Naive thymus-derived CD4-positive, alpha-beta T cell (primary cell): ENCODE measurements at regions not wholly inside any gene's neighbourhood (a gene's known extent, or its start where the extent isn't known, plus 50 kb on each side); places are given as distances from the start of the nearest gene placed in this dataset.

Experiments used
- ATAC-seq: fragments of 150-1000 bp; cut with Tn5 transposase; 2 replicates; pipeline ENCODE4 v1.10.0; 2021; ENCODE audit warnings: mild to moderate bottlenecking, moderate library complexity
- CTCF ChIA-PET: fragments of 350-600 bp; sonication (Branson Sonifier 250); formaldehyde crosslinking; loops from one replicate; lab custom pipeline; 2021; ENCODE audit warnings: antibody characterized with exemption; lab: Charles Lee
- POLR2A ChIA-PET: fragments of 350-600 bp; sonication (Branson Sonifier 250); formaldehyde crosslinking; loops from one replicate; lab custom pipeline; 2021; ENCODE audit warnings: antibody characterized with exemption, inconsistent platforms; lab: Charles Lee
- DNase-seq, 9 donors: peaks; one replicate each; pipeline versions ENCODE4 v3.0.0 to v3.0.0-alpha.2; 2020 to 2022; ENCODE audit warnings: mixed read lengths in 1 of 9
- H3K27ac ChIP-seq: one replicate; pipeline ENCODE4 v1.7.0; 2013; ENCODE audit warnings: mild to moderate bottlenecking, low read depth, low read length, moderate library complexity
- H3K27me3 ChIP-seq, 2 donors: one replicate each; pipeline ENCODE4 v1.7.0; 2013; ENCODE audit warnings: low read length in 2 of 2, mild to moderate bottlenecking in 2 of 2, moderate library complexity in 2 of 2; ENCODE audit not compliant: control insufficient read depth in 2 of 2, insufficient read depth in 2 of 2
- H3K36me3 ChIP-seq, 3 experiments: 1 replicate in 2 of 3; 2 replicates in 1 of 3; pipeline ENCODE4 v1.7.0; 2013; ENCODE audit warnings: low read length in 3 of 3, mild to moderate bottlenecking in 3 of 3, moderate library complexity in 1 of 3; ENCODE audit not compliant: insufficient read depth in 3 of 3, control insufficient read depth in 2 of 3
- H3K4me1 ChIP-seq, 2 donors: one replicate each; pipeline ENCODE4 v1.7.0; 2013; ENCODE audit warnings: low read length in 2 of 2, mild to moderate bottlenecking in 2 of 2, moderate library complexity in 1 of 2; ENCODE audit not compliant: control insufficient read depth in 2 of 2, insufficient read depth in 2 of 2
- H3K4me3 ChIP-seq: 2 replicates; pipeline ENCODE4 v1.7.0; 2013; ENCODE audit warnings: mild to moderate bottlenecking, low read length
- H3K9me3 ChIP-seq, 3 experiments: 1 replicate in 2 of 3; 2 replicates in 1 of 3; pipeline ENCODE4 v1.7.0; 2013; ENCODE audit warnings: low read length in 3 of 3; ENCODE audit not compliant: control insufficient read depth in 2 of 3
- H3K27ac Mint-ChIP-seq, 9 donors: one replicate each; pipeline ENCODE4 v1.8.0; 2020 to 2022; ENCODE audit warnings: mixed read lengths in 9 of 9, mild to moderate bottlenecking in 8 of 9, moderate library complexity in 5 of 9, inconsistent platforms in 2 of 9
- H3K27me3 Mint-ChIP-seq, 5 donors: one replicate each; pipeline ENCODE4 v1.8.0; 2021 to 2022; ENCODE audit warnings: mixed read lengths in 5 of 5, mild to moderate bottlenecking in 1 of 5
- H3K36me3 Mint-ChIP-seq, 5 donors: one replicate each; pipeline ENCODE4 v1.8.0; 2020 to 2022; ENCODE audit warnings: mixed read lengths in 5 of 5, mild to moderate bottlenecking in 3 of 5, inconsistent platforms in 1 of 5
- H3K4me1 Mint-ChIP-seq, 7 donors: one replicate each; pipeline ENCODE4 v1.8.0; 2020 to 2022; ENCODE audit warnings: mixed read lengths in 7 of 7, mild to moderate bottlenecking in 3 of 7, inconsistent platforms in 1 of 7
- H3K4me3 Mint-ChIP-seq, 10 donors: one replicate each; pipeline ENCODE4 v1.8.0; 2020 to 2022; ENCODE audit warnings: mild to moderate bottlenecking in 10 of 10, mixed read lengths in 10 of 10, moderate library complexity in 6 of 10, inconsistent platforms in 2 of 10
- H3K9me3 Mint-ChIP-seq, 11 donors: one replicate each; pipeline ENCODE4 v1.8.0; 2020 to 2022; ENCODE audit warnings: mixed read lengths in 11 of 11, mild to moderate bottlenecking in 4 of 11, inconsistent platforms in 1 of 11, moderate library complexity in 1 of 11
- intact Hi-C, 2 donors: fragments of 100-400 bp; cut with micrococcal nuclease; formaldehyde crosslinking; loops; one replicate each; pipeline ENCODE4 v1.15.1; 2023

DNA sequence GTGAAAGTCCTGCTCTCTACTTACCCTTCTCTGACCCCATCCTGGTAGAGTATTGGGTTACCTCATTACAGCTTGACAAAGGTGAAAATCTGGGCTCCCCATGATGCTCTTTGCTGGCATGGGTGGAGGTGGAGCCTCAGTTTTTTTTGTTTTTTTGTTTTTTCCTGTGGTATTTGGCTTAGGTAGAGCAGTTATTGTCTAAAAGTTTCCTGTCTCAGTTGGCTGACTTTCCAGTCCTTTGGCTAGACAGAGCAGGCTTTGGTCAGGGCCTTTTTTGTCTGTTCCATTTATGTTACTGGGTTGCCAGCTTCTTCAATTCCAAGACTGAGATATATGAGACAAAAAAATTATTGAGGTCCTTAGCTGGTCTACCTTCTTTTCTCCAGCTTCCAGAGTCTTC lies 163.4 kb downstream of the GALC start:
- DNase-seq, result no peak
- Histone ChIP-seq H3K4me1 (no peaks in the 10 kb centered on the region), H3K27me3 (no peaks in the 10 kb centered on the region), H3K9me3 (no peaks in the 10 kb centered on the region), H3K36me3 (no peaks in the 10 kb centered on the region), H3K27ac (no peak overlapping the region), H3K4me3 (no peak overlapping the region)
- ATAC-seq, result no peak
- ChIA-PET CTCF (no interaction called here), POLR2A (no interaction called here)
- peaks cover 4 to 37% (median 26%) of the 10 kb centered on the region in 5 donors for H3K27me3 Mint-ChIP-seq
- no peak overlapping the region for H3K27ac Mint-ChIP-seq
- H3K36me3 Mint-ChIP-seq, result no peaks in the 10 kb centered on the region
- intact Hi-C loops, result no loop called here
- H3K9me3 Mint-ChIP-seq, result peaks cover 0 to 12% (median 2%) of the 10 kb centered on the region in 11 donors
- no peaks in the 10 kb centered on the region for H3K4me1 Mint-ChIP-seq
- no peak overlapping the region for H3K4me3 Mint-ChIP-seq

DNA sequence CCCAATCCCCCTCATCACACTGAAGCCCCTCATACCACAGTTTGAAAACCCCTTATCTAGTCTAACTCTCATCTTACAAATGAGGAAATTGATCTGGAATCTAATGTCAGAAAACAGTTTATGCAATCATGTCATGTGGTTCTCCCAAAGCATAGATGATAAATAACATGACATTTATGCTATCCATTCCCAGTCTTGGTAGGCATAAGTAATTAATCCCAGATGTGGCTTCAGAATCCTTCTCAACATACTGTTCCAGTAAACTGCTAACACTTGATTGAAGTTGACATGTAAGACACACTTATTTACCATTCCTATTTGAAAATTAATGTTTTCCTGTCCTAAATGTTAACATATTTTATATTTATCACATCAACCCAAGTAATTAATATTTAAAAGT lies 168.7 kb downstream of the GALC start:
- H3K4me3 Mint-ChIP-seq, result no peak overlapping the region
- no peaks in the 10 kb centered on the region for H3K27me3 ChIP-seq
- intact Hi-C loops, result no loop called here

DNA sequence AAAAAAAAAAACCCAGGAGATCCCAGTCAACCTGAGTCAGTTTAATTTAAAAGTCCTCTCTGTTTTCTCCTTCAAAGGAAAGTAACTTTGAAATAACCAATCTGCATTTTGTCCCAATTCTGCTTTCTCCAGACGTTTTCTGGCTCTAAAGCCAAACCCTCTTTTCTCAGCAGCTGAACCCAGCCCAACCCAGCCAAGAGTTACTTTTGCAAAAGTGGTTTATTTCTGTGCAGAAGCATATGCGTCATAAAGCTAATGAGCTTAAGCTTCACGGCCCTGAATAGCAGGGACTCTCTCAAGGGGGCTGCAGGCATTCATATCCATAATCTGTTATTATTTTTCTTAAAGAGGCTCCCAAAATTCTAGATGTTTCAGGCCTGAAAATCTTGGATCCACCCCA lies 176.6 kb downstream of the GALC start:
- no peak for ATAC-seq

More for the DNA sequence above, 168.7 kb downstream of the GALC start:
- Histone ChIP-seq H3K27ac (no peak overlapping the region), H3K4me1 (no peaks in the 10 kb centered on the region), H3K4me3 (no peak overlapping the region), H3K9me3 (no peaks in the 10 kb centered on the region), H3K36me3 (no peaks in the 10 kb centered on the region)
- DNase-seq, result no peak
- H3K36me3 Mint-ChIP-seq, result no peaks in the 10 kb centered on the region
- no peak overlapping the region for H3K27ac Mint-ChIP-seq
- CTCF ChIA-PET, result no interaction called here
- POLR2A ChIA-PET, result no interaction called here
- H3K9me3 Mint-ChIP-seq, result peaks cover 0 to 4% (median 0%) of the 10 kb centered on the region in 11 donors
- no peak for ATAC-seq
- peaks cover 4 to 12% (median 5%) of the 10 kb centered on the region in 5 donors for H3K27me3 Mint-ChIP-seq
- no peaks in the 10 kb centered on the region for H3K4me1 Mint-ChIP-seq

DNA sequence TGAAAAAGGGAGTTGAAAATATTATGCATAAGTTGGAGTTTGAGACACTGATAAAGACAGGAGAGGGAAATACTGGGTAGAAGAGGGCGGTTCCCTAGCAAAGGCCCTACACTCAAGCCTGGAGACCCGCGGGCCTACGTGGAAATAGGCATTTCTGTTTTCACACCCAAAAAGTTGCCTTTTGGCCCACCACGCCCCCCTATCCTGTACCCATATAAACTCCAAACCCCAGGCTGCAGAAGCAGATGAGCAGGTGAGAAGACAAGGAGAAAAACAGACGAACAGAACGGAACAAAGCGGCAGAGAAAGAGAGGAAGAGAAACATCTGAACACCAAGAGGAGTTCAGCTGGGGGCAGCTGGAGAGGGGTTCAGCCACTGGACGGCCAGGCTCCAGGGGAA lies 177.9 kb downstream of the GALC start:
- Mint-ChIP-seq H3K4me3 (no peak overlapping the region), H3K9me3 (peaks cover 0 to 18% (median 9%) of the 10 kb centered on the region in 11 donors), H3K4me1 (no peaks in the 10 kb centered on the region), H3K36me3 (no peaks in the 10 kb centered on the region), H3K27ac (no peak overlapping the region), H3K27me3 (peaks cover 4 to 23% (median 15%) of the 10 kb centered on the region in 5 donors)
- ChIA-PET POLR2A (no interaction called here), CTCF (interaction anchor here (1.1 kb wide), 1 partner anchor 10 kb away, joined by 3 read pairs; no protein-coding TSS in a partner anchor)
- Histone ChIP-seq H3K4me3 (no peak overlapping the region), H3K36me3 (no peaks in the 10 kb centered on the region), H3K9me3 (no peaks in the 10 kb centered on the region), H3K4me1 (no peaks in the 10 kb centered on the region), H3K27me3 (no peaks in the 10 kb centered on the region), H3K27ac (no peak overlapping the region)
- ATAC-seq, result no peak
- no peak for DNase-seq
- intact Hi-C loops, result no loop called here

More for the DNA sequence above, 176.6 kb downstream of the GALC start:
- H3K4me1 Mint-ChIP-seq, result no peaks in the 10 kb centered on the region
- POLR2A ChIA-PET, result no interaction called here
- Histone ChIP-seq H3K27me3 (no peaks in the 10 kb centered on the region), H3K9me3 (no peaks in the 10 kb centered on the region), H3K4me3 (no peak overlapping the region), H3K36me3 (no peaks in the 10 kb centered on the region), H3K4me1 (no peaks in the 10 kb centered on the region), H3K27ac (no peak overlapping the region)
- H3K27me3 Mint-ChIP-seq, result peaks cover 4 to 19% (median 16%) of the 10 kb centered on the region in 5 donors
- H3K9me3 Mint-ChIP-seq, result peaks cover 0 to 18% (median 9%) of the 10 kb centered on the region in 11 donors
- no peaks in the 10 kb centered on the region for H3K36me3 Mint-ChIP-seq
- no peak for DNase-seq
- H3K27ac Mint-ChIP-seq, result no peak overlapping the region
- H3K4me3 Mint-ChIP-seq, result no peak overlapping the region
- intact Hi-C loops, result no loop called here
- CTCF ChIA-PET, result no interaction called here

DNA sequence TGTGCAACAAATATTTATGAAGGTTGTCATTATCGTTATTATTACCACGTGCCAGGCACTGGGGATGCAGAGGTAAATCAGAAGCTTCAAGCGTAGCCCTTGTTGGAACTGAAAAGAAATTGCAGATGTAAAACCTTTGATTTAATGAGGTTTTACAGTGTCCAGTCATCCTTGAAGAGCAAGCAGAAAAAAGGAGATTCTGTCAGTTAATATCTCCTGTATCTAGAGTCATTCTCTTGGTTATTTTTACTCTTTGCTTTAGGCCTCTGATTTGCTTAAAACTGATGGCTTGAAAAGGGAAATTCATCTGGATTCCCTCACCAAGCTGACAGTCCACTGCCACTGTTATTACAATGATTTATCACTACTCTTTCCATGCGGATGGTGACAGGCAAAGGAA lies 179.3 kb downstream of the GALC start:
- no peaks in the 10 kb centered on the region for H3K4me1 ChIP-seq
- Mint-ChIP-seq H3K9me3 (peaks cover 0 to 18% (median 7%) of the 10 kb centered on the region in 11 donors), H3K4me1 (no peaks in the 10 kb centered on the region), H3K27ac (no peak overlapping the region), H3K4me3 (no peak overlapping the region), H3K36me3 (no peaks in the 10 kb centered on the region), H3K27me3 (peaks cover 3 to 28% (median 19%) of the 10 kb centered on the region in 5 donors)
- POLR2A ChIA-PET, result no interaction called here
- intact Hi-C loops, result no loop called here
- H3K27ac ChIP-seq, result no peak overlapping the region
- ATAC-seq, result no peak
- no peaks in the 10 kb centered on the region for H3K9me3 ChIP-seq
- DNase-seq, result no peak
- no peak overlapping the region for H3K4me3 ChIP-seq
- CTCF ChIA-PET, result no interaction called here
- no peaks in the 10 kb centered on the region for H3K27me3 ChIP-seq
- no peaks in the 10 kb centered on the region for H3K36me3 ChIP-seq

DNA sequence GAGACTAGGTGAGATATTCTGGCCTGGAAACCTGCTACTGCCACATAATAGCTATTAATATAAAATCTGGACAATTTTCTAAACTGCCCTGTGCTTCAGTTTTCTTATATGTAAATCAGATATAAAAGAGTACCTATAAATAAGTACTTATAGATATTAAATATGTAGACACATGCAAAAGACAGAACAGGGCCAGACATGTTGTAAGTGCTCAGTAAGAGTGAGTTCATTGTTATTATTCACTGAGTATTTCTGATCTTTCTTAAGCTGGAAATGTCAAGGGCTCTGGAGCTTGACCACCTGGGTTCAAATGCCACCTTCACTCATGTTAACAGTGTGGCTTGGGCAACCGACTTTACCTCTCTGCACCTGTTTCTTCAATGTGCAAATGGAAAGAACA lies 179.8 kb downstream of the GALC start:
- ChIA-PET POLR2A (no interaction called here), CTCF (no interaction called here)
- intact Hi-C loops, result no loop called here
- Mint-ChIP-seq H3K4me3 (no peak overlapping the region), H3K9me3 (peaks cover 0 to 18% (median 5%) of the 10 kb centered on the region in 11 donors), H3K27ac (no peak overlapping the region), H3K27me3 (peaks cover 0 to 23% (median 18%) of the 10 kb centered on the region in 5 donors), H3K36me3 (no peaks in the 10 kb centered on the region), H3K4me1 (no peaks in the 10 kb centered on the region)
- no peak overlapping the region for H3K4me3 ChIP-seq
- H3K27me3 ChIP-seq, result no peaks in the 10 kb centered on the region
- no peak overlapping the region for H3K27ac ChIP-seq
- ATAC-seq (no peak), DNase-seq (no peak)
- no peaks in the 10 kb centered on the region for H3K36me3 ChIP-seq
- H3K9me3 ChIP-seq, result no peaks in the 10 kb centered on the region
- no peaks in the 10 kb centered on the region for H3K4me1 ChIP-seq

DNA sequence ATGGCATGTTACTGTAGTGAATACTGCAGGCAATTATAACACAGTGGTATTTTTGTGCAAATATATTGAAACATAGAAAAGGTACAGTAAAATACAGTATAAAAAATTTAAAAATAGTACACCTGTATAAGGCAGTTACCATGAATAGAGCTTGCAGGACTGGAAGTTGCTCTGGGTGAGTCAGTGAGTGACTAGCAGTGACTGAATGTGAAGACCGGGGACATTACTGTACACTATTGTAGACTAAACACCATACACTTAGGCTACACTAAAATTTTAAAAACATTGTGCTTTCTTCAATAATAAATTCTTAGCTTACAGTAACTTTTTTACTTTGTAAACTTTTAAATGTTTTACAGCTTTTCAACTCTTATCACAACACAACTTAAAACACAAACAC lies 181.7 kb downstream of the GALC start:
- DNase-seq (no peak), ATAC-seq (no peak)
- H3K36me3 Mint-ChIP-seq, result no peaks in the 10 kb centered on the region
- no peak overlapping the region for H3K4me3 ChIP-seq
- H3K4me3 Mint-ChIP-seq, result no peak overlapping the region
- ChIA-PET POLR2A (no interaction called here), CTCF (no interaction called here)
- no peaks in the 10 kb centered on the region for H3K27me3 ChIP-seq
- intact Hi-C loops, result no loop called here
- no peak overlapping the region for H3K27ac ChIP-seq
- no peaks in the 10 kb centered on the region for H3K4me1 ChIP-seq
- H3K4me1 Mint-ChIP-seq, result no peaks in the 10 kb centered on the region
- no peaks in the 10 kb centered on the region for H3K9me3 ChIP-seq
- H3K9me3 Mint-ChIP-seq, result peaks cover 0 to 12% (median 0%) of the 10 kb centered on the region in 11 donors
- no peaks in the 10 kb centered on the region for H3K36me3 ChIP-seq
- H3K27me3 Mint-ChIP-seq, result peaks cover 0 to 22% (median 13%) of the 10 kb centered on the region in 5 donors
- no peak overlapping the region for H3K27ac Mint-ChIP-seq
